ENCODE measurements at regions not wholly inside any gene's neighbourhood (a gene's known extent, or its start where the extent isn't known, plus 50 kb on each side); places are given as distances from the start of the nearest gene placed in this dataset.
"Not testable (repeated sequence)": the region's sequence is repeated elsewhere in the genome, so short reads cannot be mapped to it uniquely, and the experiment has no call there.

GRCh38 chr14:106727962-106728361 is 1201.6 kb downstream of the TMEM121 start:
- H3K9me3 ChIP-seq (ENCODE audit: low read length); H3K9me2 ChIP-seq (replicated peaks; ENCODE audit: low read length); H3K4me3 ChIP-seq (ENCODE audit: low read length); BruUV-seq (replicated peaks); H3K27me3 ChIP-seq (ENCODE audit: low read length); H3K79me2 ChIP-seq (ENCODE audit: low read length); H3F3A ChIP-seq (ENCODE audit: low read length, unreplicated experiment); CTCF ChIA-PET; H4K20me1 ChIP-seq (ENCODE audit: low read length); ATAC-seq; POLR2A ChIA-PET (ENCODE audit: unreplicated experiment); H3K9ac ChIP-seq (ENCODE audit: low read length); intact Hi-C loops (cut with micrococcal nuclease); DNase-seq; H2AFZ ChIP-seq (ENCODE audit: low read length); H3K4me1 ChIP-seq (ENCODE audit: insufficient read depth, low read length); H3K36me3 ChIP-seq (ENCODE audit: low read depth, low read length); H3K4me2 ChIP-seq (ENCODE audit: low read length); H3K27ac ChIP-seq (ENCODE audit: low read length): not testable (repeated sequence)
- TF ChIP-seq CTCF (conservative IDR thresholded peaks at IDR 0.05; ENCODE audit: low read depth, low read length): peak; percentile 23; the same call in 1 of the 2 replicates

GRCh38 chr14:106728611-106729010 is 1202.2 kb downstream of the TMEM121 start:
- Histone ChIP-seq H3K4me2 (ENCODE audit: low read length) (no peak overlapping the region), H3K36me3 (ENCODE audit: low read depth, low read length) (no peaks in the 10 kb centered on the region), H3K27ac (ENCODE audit: low read length) (no peak overlapping the region), H2AFZ (ENCODE audit: low read length) (no peak overlapping the region), H3K9ac (ENCODE audit: low read length) (no peak overlapping the region), H3K27me3 (ENCODE audit: low read length) (no peaks in the 10 kb centered on the region), H3F3A (ENCODE audit: low read length, unreplicated experiment) (no peaks in the 10 kb centered on the region), H3K9me2 (replicated peaks; ENCODE audit: low read length) (no peaks in the 10 kb centered on the region), H3K4me3 (ENCODE audit: low read length) (no peak overlapping the region), H4K20me1 (ENCODE audit: low read length) (no peaks in the 10 kb centered on the region), H3K79me2 (ENCODE audit: low read length) (no peaks in the 10 kb centered on the region), H3K9me3 (ENCODE audit: low read length) (peaks cover 5% of the 10 kb centered on the region), H3K4me1 (ENCODE audit: insufficient read depth, low read length) (no peaks in the 10 kb centered on the region)
- ChIA-PET POLR2A (ENCODE audit: unreplicated experiment) (no interaction called here), CTCF (no interaction called here)
- TF ChIP-seq CTCF (conservative IDR thresholded peaks at IDR 0.05; ENCODE audit: low read depth, low read length) (no peak), EZH2phosphoT487 (IDR thresholded peaks at IDR 0.05; ENCODE audit: borderline replicate concordance, low read length) (no peak), EZH2 (IDR thresholded peaks at IDR 0.05; ENCODE audit: low read length, unreplicated experiment) (no peak)
- no peak for DNase-seq
- intact Hi-C loops (cut with micrococcal nuclease): no loop called here
- no TSS peak for BruUV-seq (replicated peaks)
- ATAC-seq: no peak

GRCh38 chr14:106729551-106729950 is 1203.2 kb downstream of the TMEM121 start:
- no peaks in the 10 kb centered on the region for H4K20me1 ChIP-seq (ENCODE audit: low read length)
- CTCF ChIA-PET: no interaction called here
- H3K27me3 ChIP-seq (ENCODE audit: low read length): no peaks in the 10 kb centered on the region
- H3K4me1 ChIP-seq (ENCODE audit: insufficient read depth, low read length): no peaks in the 10 kb centered on the region
- H2AFZ ChIP-seq (ENCODE audit: low read length): no peak overlapping the region
- no peaks in the 10 kb centered on the region for H3F3A ChIP-seq (ENCODE audit: low read length, unreplicated experiment)
- no peaks in the 10 kb centered on the region for H3K9me2 ChIP-seq (replicated peaks; ENCODE audit: low read length)
- H3K4me3 ChIP-seq (ENCODE audit: low read length): no peak overlapping the region
- BruUV-seq (replicated peaks): no TSS peak
- H3K79me2 ChIP-seq (ENCODE audit: low read length): no peaks in the 10 kb centered on the region
- POLR2A ChIA-PET (ENCODE audit: unreplicated experiment): no interaction called here
- TF ChIP-seq EZH2 (IDR thresholded peaks at IDR 0.05; ENCODE audit: low read length, unreplicated experiment) (no peak), CTCF (conservative IDR thresholded peaks at IDR 0.05; ENCODE audit: low read depth, low read length) (no peak), EZH2phosphoT487 (IDR thresholded peaks at IDR 0.05; ENCODE audit: borderline replicate concordance, low read length) (no peak)
- H3K4me2 ChIP-seq (ENCODE audit: low read length): no peak overlapping the region
- H3K36me3 ChIP-seq (ENCODE audit: low read depth, low read length): no peaks in the 10 kb centered on the region
- peaks cover 5% of the 10 kb centered on the region for H3K9me3 ChIP-seq (ENCODE audit: low read length)
- no peak overlapping the region for H3K9ac ChIP-seq (ENCODE audit: low read length)
- ATAC-seq (no peak), DNase-seq (no peak)
- no peak overlapping the region for H3K27ac ChIP-seq (ENCODE audit: low read length)
- intact Hi-C loops (cut with micrococcal nuclease): no loop called here
